ENCODE measurements at regions not wholly inside any gene's neighbourhood (a gene's known extent, or its start where the extent isn't known, plus 50 kb on each side); places are given as distances from the start of the nearest gene placed in this dataset.

DNA sequence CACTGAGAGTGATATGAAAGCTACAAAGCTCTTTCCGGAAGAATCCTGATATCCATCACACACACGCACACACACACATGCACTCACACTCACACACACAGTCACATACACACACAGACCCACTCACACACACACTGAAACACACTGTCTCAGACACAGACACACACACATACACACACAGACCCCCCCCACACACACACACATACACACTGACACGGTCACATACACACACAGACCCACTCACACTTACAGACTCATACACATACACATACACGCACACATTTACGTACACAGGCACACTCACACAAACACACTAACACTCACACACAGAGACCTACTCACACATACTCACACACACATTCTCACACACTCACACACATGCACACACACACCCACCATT, 58.6 kb downstream of the LIG4 start:
- H3K27me3 ChIP-seq (ENCODE audit: insufficient read depth, low read length), result no peaks in the 10 kb centered on the region; the same call in 1 of the 2 replicates
- H2BK5ac ChIP-seq (ENCODE audit: insufficient read length, low read length), result no peak overlapping the region
- H2BK20ac ChIP-seq (ENCODE audit: low read depth, low read length, poor library complexity, severe bottlenecking), result no peak overlapping the region
- no peak overlapping the region for H3K23ac ChIP-seq (ENCODE audit: insufficient read length, low read depth, low read length)
- H3K23me2 ChIP-seq (ENCODE audit: insufficient read length, low read depth, low read length, poor library complexity, severe bottlenecking), result no peaks in the 10 kb centered on the region
- no peaks in the 10 kb centered on the region for H3K79me2 ChIP-seq (ENCODE audit: insufficient read depth, low read length)
- H3T11ph ChIP-seq (ENCODE audit: low read length), result no peak overlapping the region
- H2AK5ac ChIP-seq (ENCODE audit: insufficient read length, low read length), result no peak overlapping the region
- Mint-ChIP-seq H3K9me3 (peaks cover 0 to 18% of the 10 kb centered on the region in 2 experiments; a peak in 3 of 5 replicates), H3K4me3 (no peak overlapping the region), H3K36me3 (ENCODE audit: insufficient read depth in 1 of 3, low read depth in 3 of 3) (peaks cover 0 to 2% (median 0%) of the 10 kb centered on the region in 3 experiments; a peak in 2 of 7 replicates), H3K4me1 (peaks cover 9 to 12% of the 10 kb centered on the region in 2 experiments), H3K27me3 (ENCODE audit: low read depth) (no peaks in the 10 kb centered on the region; the same call in 1 of the 2 replicates), H3K27ac (no peak overlapping the region; a peak in 1 of 7 replicates)
- peaks cover 6% of the 10 kb centered on the region for H3K9me3 ChIP-seq (ENCODE audit: control insufficient read depth, low read depth, low read length)
- no peak overlapping the region for H3K4ac ChIP-seq (ENCODE audit: low read depth, low read length)
- H2BK12ac ChIP-seq (ENCODE audit: insufficient read length, low read depth, low read length), result no peak overlapping the region
- H4K20me1 ChIP-seq (ENCODE audit: control insufficient read depth, insufficient read depth, insufficient read length), result no peaks in the 10 kb centered on the region
- no peak for TF ChIP-seq CTCF (conservative IDR thresholded peaks at IDR 0.05)
- no peak overlapping the region for H2AFZ ChIP-seq (ENCODE audit: low read length)
- H3K4me1 ChIP-seq (ENCODE audit: insufficient read depth, low read length), result no peaks in the 10 kb centered on the region
- no peak overlapping the region for H3K9ac ChIP-seq (ENCODE audit: extremely low read depth, insufficient read length, low read length)
- H4K8ac ChIP-seq (replicated peaks; ENCODE audit: insufficient read length, low read depth, low read length), result no peak overlapping the region
- H3K14ac ChIP-seq (ENCODE audit: insufficient read depth, low read length), result no peak overlapping the region
- no peak overlapping the region for H2BK15ac ChIP-seq (ENCODE audit: low read depth, low read length)
- H3K79me1 ChIP-seq (ENCODE audit: insufficient read depth, low read depth, low read length, poor library complexity, severe bottlenecking), result no peaks in the 10 kb centered on the region
- no peak overlapping the region for H2BK120ac ChIP-seq (ENCODE audit: low read depth, low read length, poor library complexity, severe bottlenecking)
- no peak overlapping the region for H3K18ac ChIP-seq (ENCODE audit: insufficient read length, low read depth, low read length)
- H3K4me2 ChIP-seq (ENCODE audit: insufficient read depth, insufficient read length, low read length), result no peak overlapping the region
- no CpG with 5 or more reads among the region's 5 CpGs for WGBS (ENCODE audit: extremely low coverage, insufficient read length, low lambda C conversion rate)
- no peak overlapping the region for H4K5ac ChIP-seq (ENCODE audit: insufficient read length, low read depth, low read length)
- H4K91ac ChIP-seq (ENCODE audit: insufficient read length, low read depth, low read length), result no peak overlapping the region
- no peak overlapping the region for H3K56ac ChIP-seq (ENCODE audit: insufficient read length, low read depth, low read length)
- no peak for DNase-seq
- H3K27ac ChIP-seq (ENCODE audit: insufficient read length, low read depth, low read length), result no peak overlapping the region

All from H9 (cell line).